Uterus (tissue), 2 donors: ENCODE measurements at regions not wholly inside any gene's neighbourhood (a gene's known extent, or its start where the extent isn't known, plus 50 kb on each side); places are given as distances from the start of the nearest gene placed in this dataset.

Source experiments
- CTCF ChIP-seq, 4 experiments: fragments of 200-600 bp in 2 of 4; fragments of 450-650 bp in 2 of 4; sonication (generic) in 2 of 4; IDR thresholded peaks; one replicate each; pipeline ENCODE4 v1.5.1; 2016 to 2019; ENCODE audit warnings: antibody characterized with exemption in 4 of 4, mild to moderate bottlenecking in 2 of 4, moderate library complexity in 1 of 4
- POLR2A ChIP-seq, 2 donors: fragments of 450-650 bp; IDR thresholded peaks; one replicate each; pipeline ENCODE4 v1.6.1; 2016; ENCODE audit warnings: antibody characterized with exemption in 2 of 2, mild to moderate bottlenecking in 1 of 2, moderate library complexity in 1 of 2

DNA sequence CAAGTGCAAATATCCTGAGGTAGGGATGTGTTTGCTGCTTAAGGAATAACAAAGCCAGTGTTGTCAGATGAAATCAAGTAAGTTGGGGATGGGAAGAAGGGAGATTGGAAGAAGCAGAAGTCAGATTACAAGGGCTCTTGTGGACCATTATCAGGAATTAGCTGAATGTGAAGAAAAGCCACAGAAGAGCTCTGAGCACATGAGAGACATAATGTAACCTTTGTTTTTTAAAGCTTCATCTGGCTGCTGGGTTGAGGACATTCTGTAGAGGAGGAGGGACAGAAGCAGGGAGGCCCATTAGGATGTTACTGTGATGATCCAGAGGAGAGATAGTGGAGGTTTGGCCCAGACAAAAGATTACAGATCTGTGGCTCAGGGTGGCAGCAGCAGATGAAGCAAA is 111.7 kb downstream of the DUSP10 start:
- TF ChIP-seq CTCF (IDR thresholded peaks at IDR 0.05) (no peak), POLR2A (IDR thresholded peaks at IDR 0.05) (no peak)
